ENCODE measurements at regions not wholly inside any gene's neighbourhood (a gene's known extent, or its start where the extent isn't known, plus 50 kb on each side); places are given as distances from the start of the nearest gene placed in this dataset.

DNA sequence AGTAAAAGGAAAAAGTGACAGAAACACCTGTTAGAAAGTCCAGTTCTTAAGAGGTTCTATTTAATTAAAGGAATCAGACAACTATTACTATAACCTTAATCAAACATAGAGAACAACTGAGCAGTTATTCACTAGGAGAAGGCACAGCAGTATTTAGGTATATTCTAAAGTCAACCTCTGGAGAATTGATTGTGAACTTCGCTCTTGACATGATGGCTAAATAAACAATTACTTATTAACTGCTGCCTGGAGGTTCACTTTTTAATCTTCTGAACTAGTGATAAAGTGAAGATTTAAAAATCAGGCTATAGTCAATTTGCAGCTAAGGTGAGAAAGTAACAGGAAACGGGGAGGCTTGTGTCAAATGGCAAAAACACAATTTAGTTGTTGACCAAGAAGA, 557.3 kb downstream of the FAM181B start:
- no peak for DNase-seq (ENCODE audit: extremely low read depth, low read depth)
- TF ChIP-seq, protein P1, sequence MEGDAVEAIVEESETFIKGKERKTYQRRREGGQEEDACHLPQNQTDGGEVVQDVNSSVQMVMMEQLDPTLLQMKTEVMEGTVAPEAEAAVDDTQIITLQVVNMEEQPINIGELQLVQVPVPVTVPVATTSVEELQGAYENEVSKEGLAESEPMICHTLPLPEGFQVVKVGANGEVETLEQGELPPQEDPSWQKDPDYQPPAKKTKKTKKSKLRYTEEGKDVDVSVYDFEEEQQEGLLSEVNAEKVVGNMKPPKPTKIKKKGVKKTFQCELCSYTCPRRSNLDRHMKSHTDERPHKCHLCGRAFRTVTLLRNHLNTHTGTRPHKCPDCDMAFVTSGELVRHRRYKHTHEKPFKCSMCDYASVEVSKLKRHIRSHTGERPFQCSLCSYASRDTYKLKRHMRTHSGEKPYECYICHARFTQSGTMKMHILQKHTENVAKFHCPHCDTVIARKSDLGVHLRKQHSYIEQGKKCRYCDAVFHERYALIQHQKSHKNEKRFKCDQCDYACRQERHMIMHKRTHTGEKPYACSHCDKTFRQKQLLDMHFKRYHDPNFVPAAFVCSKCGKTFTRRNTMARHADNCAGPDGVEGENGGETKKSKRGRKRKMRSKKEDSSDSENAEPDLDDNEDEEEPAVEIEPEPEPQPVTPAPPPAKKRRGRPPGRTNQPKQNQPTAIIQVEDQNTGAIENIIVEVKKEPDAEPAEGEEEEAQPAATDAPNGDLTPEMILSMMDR (IDR thresholded peaks at IDR 0.05; ENCODE audit: low read depth, low read length) = no peak

DNA sequence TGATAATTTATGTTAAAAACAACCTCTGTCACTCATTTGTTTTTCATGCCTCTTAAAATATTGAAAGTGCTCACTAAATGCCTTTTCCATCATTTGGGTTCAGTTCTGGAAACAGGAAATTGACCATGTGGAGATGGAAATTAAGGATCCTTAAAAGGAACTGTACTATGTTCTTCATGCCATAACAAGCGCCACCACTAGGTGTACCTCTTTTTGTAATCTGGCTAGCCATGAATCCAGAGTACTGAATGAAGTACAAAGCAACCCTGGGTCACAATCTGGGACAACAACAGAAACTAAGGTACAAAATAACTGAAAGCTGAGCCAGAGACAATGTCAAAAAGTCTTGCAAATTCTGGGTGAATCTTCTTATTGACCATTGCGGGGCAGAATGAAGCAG, 559.1 kb downstream of the FAM181B start:
- TF ChIP-seq, protein P1 (IDR thresholded peaks at IDR 0.05; ENCODE audit: low read depth, low read length) = no peak
- no peak for DNase-seq (ENCODE audit: extremely low read depth, low read depth)

DNA sequence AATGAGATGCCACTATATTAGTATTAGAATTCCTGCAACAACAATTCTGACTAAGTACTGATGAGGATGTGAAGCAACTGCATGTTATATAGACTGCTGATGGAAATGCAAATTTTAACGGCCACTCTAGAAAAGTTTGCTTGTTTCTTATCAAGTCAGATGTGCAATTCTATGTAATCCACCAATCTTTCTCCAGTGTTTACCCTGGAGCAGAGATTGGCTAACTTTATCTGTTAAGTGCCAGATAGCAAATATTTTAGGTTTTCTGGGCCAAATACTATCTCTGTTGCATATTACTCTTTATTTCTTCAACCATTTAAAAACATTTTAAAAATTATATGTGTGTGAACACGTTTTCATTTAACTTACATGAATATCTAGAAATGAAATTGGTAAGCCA, 586.9 kb downstream of the FAM181B start:
- TF ChIP-seq, protein P1 (IDR thresholded peaks at IDR 0.05; ENCODE audit: low read depth, low read length) = no peak
- no peak for DNase-seq (ENCODE audit: extremely low read depth, low read depth)

DNA sequence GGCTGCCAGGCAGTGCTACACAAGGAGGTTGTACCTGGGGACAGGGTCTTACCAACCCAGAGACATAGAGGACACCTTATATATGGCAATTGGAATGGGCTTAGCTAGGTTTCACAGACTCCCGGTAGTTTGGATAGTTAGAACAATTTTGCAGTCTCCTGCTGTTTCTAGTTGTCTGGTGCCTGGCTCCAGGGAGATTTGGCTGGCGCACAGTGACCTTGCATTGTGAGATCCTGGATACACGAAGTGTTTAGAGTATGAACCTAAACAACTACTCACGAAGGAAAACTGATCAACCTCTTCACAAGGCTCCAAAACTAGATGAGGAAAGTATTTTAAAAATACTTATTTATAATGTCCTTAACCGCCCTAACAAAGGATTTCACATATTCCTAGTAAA, 614.7 kb downstream of the FAM181B start:
- TF ChIP-seq, protein P1 (IDR thresholded peaks at IDR 0.05; ENCODE audit: low read depth, low read length) = no peak
- no peak for DNase-seq (ENCODE audit: extremely low read depth, low read depth)

DNA sequence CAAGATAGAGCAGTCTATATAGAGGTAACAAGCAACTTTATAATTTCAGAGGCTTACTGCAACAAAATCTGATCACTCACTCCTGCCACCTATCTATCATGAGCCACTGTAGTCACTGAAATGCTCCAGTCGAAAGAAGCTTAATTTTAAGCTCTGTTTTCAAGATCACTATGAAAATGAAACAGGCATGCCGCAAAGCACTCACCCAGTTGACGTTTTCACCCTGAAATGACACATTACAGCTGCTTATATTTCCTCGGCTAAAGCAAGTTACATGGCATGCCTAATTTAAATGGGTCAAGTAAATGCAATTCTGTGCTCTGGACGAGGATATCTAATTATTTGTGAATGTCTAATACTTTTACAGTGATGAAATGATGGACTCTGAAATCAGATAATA, 616.3 kb downstream of the FAM181B start:
- DNase-seq (ENCODE audit: extremely low read depth, low read depth) = no peak
- TF ChIP-seq, protein P1 (IDR thresholded peaks at IDR 0.05; ENCODE audit: low read depth, low read length) = no peak

DNA sequence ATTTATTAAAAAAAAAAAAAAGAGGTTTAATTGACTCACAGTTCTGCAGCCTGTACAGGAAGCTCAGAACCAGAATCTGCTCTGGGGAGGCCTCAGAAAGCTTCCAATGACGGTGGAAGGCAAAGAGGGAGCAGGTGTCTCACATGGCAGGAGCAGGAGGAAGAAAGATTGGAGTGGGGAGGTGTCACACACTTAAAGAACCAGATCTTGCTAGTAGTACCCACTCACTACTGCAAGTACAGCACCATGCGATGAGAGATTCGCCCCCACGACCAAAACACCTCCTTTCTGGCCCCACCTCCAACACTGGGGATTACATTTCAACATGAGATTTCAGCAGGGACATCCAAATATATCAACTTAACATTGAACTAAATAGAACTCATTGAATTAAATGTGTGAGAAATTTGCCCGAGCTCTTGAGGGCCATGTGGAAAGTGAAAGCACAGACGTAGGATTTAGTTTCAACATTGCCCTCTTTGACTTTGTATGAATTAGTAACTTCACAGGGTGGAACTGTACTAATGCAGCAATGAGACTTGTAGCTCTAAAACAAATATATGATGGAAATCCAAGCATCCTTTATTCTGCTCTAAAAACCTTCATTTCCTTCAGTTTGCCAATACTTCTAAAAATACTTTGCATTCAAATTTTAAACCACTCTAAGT, 628.2 kb downstream of the FAM181B start:
- DNase-seq (ENCODE audit: extremely low read depth, low read depth) = no peak
- TF ChIP-seq, protein P1 (IDR thresholded peaks at IDR 0.05; ENCODE audit: low read depth, low read length) = no peak

DNA sequence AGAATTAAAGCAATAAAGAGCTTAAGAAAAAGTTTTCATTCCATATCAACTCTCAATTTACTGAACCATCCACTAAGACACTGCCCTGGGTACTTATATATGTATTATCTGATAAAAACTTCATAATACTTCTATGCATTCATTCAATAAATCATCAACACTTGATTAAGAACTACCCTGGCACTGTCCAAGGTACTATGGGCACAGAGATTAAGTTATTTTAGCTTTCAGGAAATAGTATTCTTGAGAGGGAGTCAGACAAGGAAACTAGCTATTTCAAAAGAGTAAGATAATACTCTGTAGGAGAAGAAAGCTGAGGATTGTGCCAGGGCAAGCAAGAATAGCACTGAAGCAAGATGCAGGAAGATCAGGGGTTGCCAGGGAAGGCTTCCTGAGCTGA, 640.8 kb downstream of the FAM181B start:
- TF ChIP-seq, protein P1 (IDR thresholded peaks at IDR 0.05; ENCODE audit: low read depth, low read length) = no peak

More for the DNA sequence above, 640.8 kb downstream of the FAM181B start:
- DNase-seq (ENCODE audit: extremely low read depth, low read depth) = no peak

Data from AG09319 (cell line).